DND-41 (cell line): ENCODE measurements at regions not wholly inside any gene's neighbourhood (a gene's known extent, or its start where the extent isn't known, plus 50 kb on each side); places are given as distances from the start of the nearest gene placed in this dataset.

Experiments used
- ATAC-seq: fragments of 200-7000 bp; cut with Tn5 transposase; 3 replicates; pipeline ENCODE4 v1.9.1; 2021; ENCODE audit warnings: low read depth; ENCODE audit not compliant: insufficient read depth
- DNase-seq: peaks from one replicate; pipeline ENCODE4 v3.0.0-alpha.2; 2020
- H2AFZ ChIP-seq: 2 replicates; pipeline ENCODE4 v1.6.0; 2012; ENCODE audit warnings: low read depth, low read length
- H3K27ac ChIP-seq: 2 replicates; pipeline ENCODE4 v1.5.1; 2012; ENCODE audit warnings: low read length, inconsistent platforms
- H3K27me3 ChIP-seq: fragments of 200-600 bp; sonication (generic); 2 replicates; pipeline ENCODE4 v1.6.0; 2012; ENCODE audit warnings: low read length, mild to moderate bottlenecking, inconsistent platforms; ENCODE audit not compliant: insufficient read depth, poor library complexity
- H3K36me3 ChIP-seq: 2 replicates; pipeline ENCODE4 v1.5.1; 2012; ENCODE audit warnings: low read length, inconsistent platforms; ENCODE audit not compliant: insufficient read depth
- H3K4me1 ChIP-seq: 2 replicates; pipeline ENCODE4 v1.5.1; 2012; ENCODE audit warnings: mild to moderate bottlenecking, low read length; ENCODE audit not compliant: insufficient read depth
- H3K4me2 ChIP-seq: 2 replicates; pipeline ENCODE4 v1.6.0; 2012; ENCODE audit warnings: mild to moderate bottlenecking, moderate library complexity, low read length, inconsistent platforms; ENCODE audit not compliant: insufficient read depth
- H3K4me3 ChIP-seq, 2 experiments: fragments of 200-600 bp in 1 of 2; shearing (Covaris generic) in 1 of 2; 2 replicates each; pipeline ENCODE4 v1.5.1; 2012 to 2016; ENCODE audit warnings: inconsistent platforms in 2 of 2, low read length in 2 of 2, mild to moderate bottlenecking in 2 of 2, low read depth in 1 of 2, moderate library complexity in 1 of 2
- H3K79me2 ChIP-seq: 2 replicates; pipeline ENCODE4 v1.6.0; 2012; ENCODE audit warnings: low read length, inconsistent platforms; ENCODE audit not compliant: insufficient read depth
- H3K9ac ChIP-seq: 2 replicates; pipeline ENCODE4 v1.6.0; 2012; ENCODE audit warnings: low read depth, mild to moderate bottlenecking, inconsistent platforms, low read length, moderate library complexity
- H3K9me3 ChIP-seq: 2 replicates; pipeline ENCODE4 v1.5.1; 2012; ENCODE audit warnings: low read length, moderate library complexity, mild to moderate bottlenecking, inconsistent platforms; ENCODE audit not compliant: insufficient read depth, severe bottlenecking
- H4K20me1 ChIP-seq: 2 replicates; pipeline ENCODE4 v1.6.0; 2012; ENCODE audit warnings: low read length; ENCODE audit not compliant: insufficient read depth
- EZH2 ChIP-seq: IDR thresholded peaks from 3 replicates; pipeline ENCODE4 v1.6.1; 2012; ENCODE audit warnings: borderline replicate concordance, low read depth, mild to moderate bottlenecking, moderate library complexity, low read length, inconsistent platforms; ENCODE audit not compliant: severe bottlenecking
- TF ChIP-seq, protein P1 (sequence below): IDR thresholded peaks from 2 replicates; pipeline ENCODE4 v1.5.1; 2012; ENCODE audit warnings: borderline replicate concordance, low read length, moderate library complexity, mild to moderate bottlenecking; ENCODE audit not compliant: poor library complexity, severe bottlenecking; ENCODE audit errors: extremely low read depth

- no peak for TF ChIP-seq EZH2
- TF ChIP-seq, protein P1, sequence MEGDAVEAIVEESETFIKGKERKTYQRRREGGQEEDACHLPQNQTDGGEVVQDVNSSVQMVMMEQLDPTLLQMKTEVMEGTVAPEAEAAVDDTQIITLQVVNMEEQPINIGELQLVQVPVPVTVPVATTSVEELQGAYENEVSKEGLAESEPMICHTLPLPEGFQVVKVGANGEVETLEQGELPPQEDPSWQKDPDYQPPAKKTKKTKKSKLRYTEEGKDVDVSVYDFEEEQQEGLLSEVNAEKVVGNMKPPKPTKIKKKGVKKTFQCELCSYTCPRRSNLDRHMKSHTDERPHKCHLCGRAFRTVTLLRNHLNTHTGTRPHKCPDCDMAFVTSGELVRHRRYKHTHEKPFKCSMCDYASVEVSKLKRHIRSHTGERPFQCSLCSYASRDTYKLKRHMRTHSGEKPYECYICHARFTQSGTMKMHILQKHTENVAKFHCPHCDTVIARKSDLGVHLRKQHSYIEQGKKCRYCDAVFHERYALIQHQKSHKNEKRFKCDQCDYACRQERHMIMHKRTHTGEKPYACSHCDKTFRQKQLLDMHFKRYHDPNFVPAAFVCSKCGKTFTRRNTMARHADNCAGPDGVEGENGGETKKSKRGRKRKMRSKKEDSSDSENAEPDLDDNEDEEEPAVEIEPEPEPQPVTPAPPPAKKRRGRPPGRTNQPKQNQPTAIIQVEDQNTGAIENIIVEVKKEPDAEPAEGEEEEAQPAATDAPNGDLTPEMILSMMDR: no peak
- Histone ChIP-seq H3K27me3 (no peaks in the 10 kb centered on the region), H3K79me2 (no peaks in the 10 kb centered on the region), H3K36me3 (no peaks in the 10 kb centered on the region), H3K9ac (no peak overlapping the region), H2AFZ (no peak overlapping the region), H3K4me1 (no peaks in the 10 kb centered on the region), H3K4me2 (no peak overlapping the region), H4K20me1 (no peaks in the 10 kb centered on the region), H3K27ac (no peak overlapping the region), H3K9me3 (no peaks in the 10 kb centered on the region), H3K4me3 (no peak overlapping the region)
- no peak for ATAC-seq
- no peak for DNase-seq
Observed at GRCh38 chr5:34519489-34520220, 136.5 kb upstream of the RAI14 start.

DNA sequence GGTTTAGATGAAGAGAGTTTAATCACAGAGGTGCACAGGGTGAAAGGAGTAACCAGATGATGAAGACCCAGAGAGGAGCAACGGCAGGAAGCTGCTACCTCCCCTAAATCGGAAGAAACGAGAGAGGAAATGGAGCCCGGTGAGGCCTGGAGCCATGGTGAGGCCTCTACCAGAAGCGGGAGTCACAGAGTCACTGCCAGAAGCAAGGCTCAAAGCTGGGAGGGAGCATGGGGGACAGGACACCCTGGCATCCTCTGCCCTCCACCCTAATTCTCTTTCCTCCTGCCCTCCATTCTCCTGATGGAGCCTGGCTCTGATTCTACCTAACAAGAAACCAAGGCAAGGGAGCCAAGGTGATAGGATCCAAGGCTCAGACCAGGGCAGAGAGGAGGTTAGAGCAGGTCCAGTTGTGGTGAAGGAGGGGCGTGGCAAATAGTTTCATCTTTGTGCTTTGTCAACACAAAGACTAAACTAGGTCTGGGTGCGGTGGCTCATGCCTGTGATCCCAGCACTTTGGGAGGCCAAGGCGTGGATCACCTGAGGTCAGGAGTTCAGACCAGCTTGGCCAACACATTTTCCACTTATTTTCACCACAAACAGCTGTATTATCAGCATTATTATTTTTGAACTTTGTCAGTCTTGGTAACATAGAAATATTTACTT, 134.4 kb upstream of the RAI14 start:
- TF ChIP-seq, protein P1: no peak
- TF ChIP-seq EZH2: no peak
- no peak overlapping the region for H3K9ac ChIP-seq
- H3K27me3 ChIP-seq: peaks cover 1% of the 10 kb centered on the region
- DNase-seq (no peak), ATAC-seq (no peak)
- H3K4me2 ChIP-seq: no peak overlapping the region
- H2AFZ ChIP-seq: no peak overlapping the region
- no peaks in the 10 kb centered on the region for H3K9me3 ChIP-seq
- H3K4me3 ChIP-seq: no peak overlapping the region
- H3K4me1 ChIP-seq: no peaks in the 10 kb centered on the region
- no peak overlapping the region for H3K27ac ChIP-seq
- H3K36me3 ChIP-seq: no peaks in the 10 kb centered on the region
- no peaks in the 10 kb centered on the region for H3K79me2 ChIP-seq
- no peaks in the 10 kb centered on the region for H4K20me1 ChIP-seq

DNA sequence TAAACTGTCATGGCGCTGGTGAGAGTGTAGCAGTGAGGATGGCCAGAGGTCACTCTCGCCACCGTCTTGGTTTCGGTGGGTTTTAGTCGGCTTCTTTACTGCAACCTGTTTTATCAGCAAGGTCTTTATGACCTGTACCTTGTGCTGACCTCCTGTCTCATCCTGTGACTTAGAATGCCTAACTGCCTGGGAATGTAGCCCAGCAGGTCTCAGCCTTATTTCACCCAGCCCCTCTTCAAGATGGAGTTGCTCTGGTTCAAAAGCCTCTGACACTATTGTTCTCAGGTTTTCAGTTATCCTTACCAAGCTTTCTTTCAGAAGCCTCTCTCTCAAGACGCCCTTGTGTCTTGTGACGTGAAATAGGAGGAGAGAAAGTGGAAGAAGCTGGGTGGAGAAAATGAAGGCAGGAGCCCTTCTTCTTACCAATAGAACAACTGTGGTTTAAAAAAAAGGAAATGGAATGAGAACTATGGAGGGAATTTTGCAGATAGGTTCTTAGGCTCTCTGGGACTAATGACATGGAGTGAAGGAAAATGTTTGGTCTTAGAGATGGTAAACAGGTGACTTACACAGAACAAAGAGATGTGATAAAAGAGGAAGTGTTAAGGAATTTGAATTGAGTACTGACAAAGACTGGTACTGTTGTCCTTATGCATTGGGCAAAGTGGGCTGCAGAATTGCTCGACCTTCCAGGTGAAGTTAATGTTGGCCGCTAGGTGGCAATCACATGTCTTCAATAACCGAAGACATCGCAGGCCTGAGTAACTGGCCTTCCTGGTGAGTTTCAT, 133.3 kb upstream of the RAI14 start:
- peak; percentile 78; the same call in 2 of the 3 replicates for ATAC-seq
- Histone ChIP-seq H3K36me3 (no peaks in the 10 kb centered on the region), H3K79me2 (no peaks in the 10 kb centered on the region), H3K4me1 (no peaks in the 10 kb centered on the region), H3K27ac (no peak overlapping the region), H3K27me3 (peaks cover 2% of the 10 kb centered on the region), H3K4me2 (no peak overlapping the region), H4K20me1 (no peaks in the 10 kb centered on the region), H3K4me3 (no peak overlapping the region), H3K9me3 (no peaks in the 10 kb centered on the region), H2AFZ (no peak overlapping the region), H3K9ac (no peak overlapping the region)
- no peak for TF ChIP-seq EZH2
- TF ChIP-seq, protein P1: peak; percentile 79
- peak; percentile 49 for DNase-seq
